ENCODE measurements at regions not wholly inside any gene's neighbourhood (a gene's known extent, or its start where the extent isn't known, plus 50 kb on each side); places are given as distances from the start of the nearest gene placed in this dataset.

- TF ChIP-seq CTCF (IDR thresholded peaks at IDR 0.05; ENCODE audit: low read depth, low read length) (no peak), EZH2phosphoT487 (IDR thresholded peaks at IDR 0.05; ENCODE audit: low read depth) (no peak)
Observed at GRCh38 chr3:153757839-153758238, 363.4 kb upstream of the ARHGEF26 start.
